ENCODE measurements at regions not wholly inside any gene's neighbourhood (a gene's known extent, or its start where the extent isn't known, plus 50 kb on each side); places are given as distances from the start of the nearest gene placed in this dataset.

GRCh38 chr1:106536741-106537140 is 519.7 kb upstream of the PRMT6 start:
- TF ChIP-seq CTCF (IDR thresholded peaks at IDR 0.05): no peak
- no peak for TF ChIP-seq ZFX (IDR thresholded peaks at IDR 0.05; ENCODE audit: borderline replicate concordance)
